Tibial nerve (tissue), 4 donors: ENCODE measurements at regions not wholly inside any gene's neighbourhood (a gene's known extent, or its start where the extent isn't known, plus 50 kb on each side); places are given as distances from the start of the nearest gene placed in this dataset.

ENCODE experiments used
- EP300 ChIP-seq, 2 donors: sonication (generic); formaldehyde crosslinking; IDR thresholded peaks; one replicate each; pipeline ENCODE4 v1.6.1; 2017; ENCODE audit warnings: antibody characterized with exemption in 2 of 2, mild to moderate bottlenecking in 1 of 2
- POLR2A ChIP-seq, 2 donors: fragments of 450-650 bp; IDR thresholded peaks; one replicate each; pipeline ENCODE4 v1.6.1; 2017; ENCODE audit warnings: antibody characterized with exemption in 2 of 2, mild to moderate bottlenecking in 2 of 2, moderate library complexity in 2 of 2
- TF ChIP-seq, protein P1 (sequence below), 5 experiments: fragments of 200-600 bp in 3 of 5; fragments of 450-650 bp in 2 of 5; sonication (generic) in 3 of 5; IDR thresholded peaks; one replicate each; pipeline ENCODE4 v1.5.1; 2016 to 2019; ENCODE audit warnings: antibody characterized with exemption in 5 of 5, mild to moderate bottlenecking in 3 of 5, moderate library complexity in 2 of 5

GRCh38 chr7:91609525-91609924, 271.0 kb downstream of the MTERF1 start:
- TF ChIP-seq, protein P1, sequence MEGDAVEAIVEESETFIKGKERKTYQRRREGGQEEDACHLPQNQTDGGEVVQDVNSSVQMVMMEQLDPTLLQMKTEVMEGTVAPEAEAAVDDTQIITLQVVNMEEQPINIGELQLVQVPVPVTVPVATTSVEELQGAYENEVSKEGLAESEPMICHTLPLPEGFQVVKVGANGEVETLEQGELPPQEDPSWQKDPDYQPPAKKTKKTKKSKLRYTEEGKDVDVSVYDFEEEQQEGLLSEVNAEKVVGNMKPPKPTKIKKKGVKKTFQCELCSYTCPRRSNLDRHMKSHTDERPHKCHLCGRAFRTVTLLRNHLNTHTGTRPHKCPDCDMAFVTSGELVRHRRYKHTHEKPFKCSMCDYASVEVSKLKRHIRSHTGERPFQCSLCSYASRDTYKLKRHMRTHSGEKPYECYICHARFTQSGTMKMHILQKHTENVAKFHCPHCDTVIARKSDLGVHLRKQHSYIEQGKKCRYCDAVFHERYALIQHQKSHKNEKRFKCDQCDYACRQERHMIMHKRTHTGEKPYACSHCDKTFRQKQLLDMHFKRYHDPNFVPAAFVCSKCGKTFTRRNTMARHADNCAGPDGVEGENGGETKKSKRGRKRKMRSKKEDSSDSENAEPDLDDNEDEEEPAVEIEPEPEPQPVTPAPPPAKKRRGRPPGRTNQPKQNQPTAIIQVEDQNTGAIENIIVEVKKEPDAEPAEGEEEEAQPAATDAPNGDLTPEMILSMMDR (IDR thresholded peaks at IDR 0.05), result no peak
- no peak for TF ChIP-seq POLR2A (IDR thresholded peaks at IDR 0.05)
- no peak for TF ChIP-seq EP300 (IDR thresholded peaks at IDR 0.05)
